GM10266 (cell line): ENCODE measurements at regions not wholly inside any gene's neighbourhood (a gene's known extent, or its start where the extent isn't known, plus 50 kb on each side); places are given as distances from the start of the nearest gene placed in this dataset.

Experiments
- DNase-seq: peaks from one replicate; pipeline ENCODE4 v3.0.0; 2012; ENCODE audit errors: extremely low spot score
- CTCF ChIP-seq: IDR thresholded peaks from 2 replicates; pipeline ENCODE4 v1.5.1; 2012; ENCODE audit warnings: mild to moderate bottlenecking, low read depth; ENCODE audit not compliant: control insufficient read depth, insufficient read depth; ENCODE audit errors: missing control alignments

DNA sequence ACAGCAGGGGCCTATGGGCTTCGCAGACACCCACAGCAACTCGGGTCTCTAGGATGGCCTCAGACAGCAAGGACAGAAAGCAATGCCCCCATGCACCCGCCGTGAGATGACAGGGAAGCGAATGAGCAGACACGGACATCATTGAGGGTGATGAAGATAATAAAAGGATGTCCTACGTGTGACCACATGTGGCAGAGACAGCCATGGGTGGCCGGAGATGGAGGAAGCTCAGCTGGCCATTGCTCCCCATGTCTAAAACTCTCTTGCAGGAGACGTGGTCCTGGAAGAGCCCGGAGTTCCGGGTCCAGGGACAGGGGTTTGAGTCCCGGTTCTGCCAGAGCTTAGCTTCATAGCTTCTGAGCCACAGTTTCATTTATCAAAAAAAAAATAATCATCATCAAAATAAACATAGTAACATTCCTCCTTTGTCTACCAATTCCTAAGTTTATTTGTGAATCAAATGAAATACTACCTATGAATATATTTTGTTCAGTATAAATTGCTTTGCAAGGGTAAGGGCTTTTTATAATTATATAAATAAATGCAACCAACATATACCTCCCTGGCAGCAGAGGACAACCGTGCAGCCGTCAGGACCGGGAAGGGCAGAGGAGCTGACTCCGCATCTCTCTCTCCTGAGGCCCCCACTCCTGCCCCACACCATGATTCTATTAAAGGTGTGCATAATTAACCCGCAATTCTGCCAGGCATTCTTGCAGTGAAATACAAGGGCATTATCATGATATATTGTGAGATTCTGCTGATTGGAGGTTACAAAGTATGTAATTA lies 401.4 kb upstream of the MYT1L start:
- no peak for TF ChIP-seq CTCF
- no peak for DNase-seq

GRCh38 chr2:2731816-2732284 lies 400.8 kb upstream of the MYT1L start:
- DNase-seq = no peak
- TF ChIP-seq CTCF = no peak

GRCh38 chr2:2731101-2731815 lies 400.2 kb upstream of the MYT1L start:
- DNase-seq = no peak
- no peak for TF ChIP-seq CTCF

DNA sequence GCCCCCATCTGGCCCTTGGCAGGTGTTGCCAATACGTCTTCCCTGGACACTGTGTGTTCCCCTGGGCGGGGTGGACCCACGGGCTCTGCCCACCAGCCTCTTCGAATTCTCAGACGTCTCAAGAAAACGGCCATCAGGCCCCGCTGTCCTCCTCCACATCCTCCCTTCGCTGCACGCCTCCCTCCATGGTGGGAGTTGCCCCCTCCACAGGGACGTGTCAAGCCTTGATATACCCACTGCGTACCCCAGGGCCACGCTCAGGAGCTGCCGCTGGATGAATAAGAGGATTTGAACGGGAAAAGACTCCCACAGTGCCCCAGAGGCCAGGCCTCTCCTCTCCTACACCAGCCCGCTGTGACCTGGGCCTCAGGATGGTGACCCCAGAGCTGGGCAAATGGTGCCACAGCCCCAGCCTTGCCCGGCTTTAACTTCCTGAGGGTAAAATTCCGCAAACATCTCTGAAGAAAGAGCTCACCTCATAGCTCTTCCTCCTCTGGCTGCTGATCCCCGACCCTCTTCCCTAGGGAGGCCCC lies 399.3 kb upstream of the MYT1L start:
- TF ChIP-seq CTCF = no peak
- no peak for DNase-seq

DNA sequence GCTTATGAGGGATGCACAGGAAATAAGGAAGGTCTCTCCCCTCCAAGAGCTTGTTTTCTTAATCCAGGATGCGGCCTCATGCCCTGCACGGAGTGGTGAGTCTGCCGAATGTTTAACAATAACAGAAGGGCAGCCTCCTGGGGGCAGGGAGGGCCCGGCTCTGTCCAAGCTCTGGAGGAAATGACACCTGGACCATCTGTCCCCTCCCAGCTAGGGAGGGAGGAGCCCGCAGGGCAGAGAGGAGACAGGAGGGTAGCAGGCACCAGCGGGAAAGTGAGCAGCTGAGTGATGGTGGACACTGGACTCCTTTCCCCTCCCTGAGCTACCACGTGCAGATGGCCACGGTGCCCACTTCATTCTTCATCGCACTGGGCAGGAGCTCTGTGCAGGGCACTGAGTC lies 398.2 kb upstream of the MYT1L start:
- TF ChIP-seq CTCF = no peak
- no peak for DNase-seq

DNA sequence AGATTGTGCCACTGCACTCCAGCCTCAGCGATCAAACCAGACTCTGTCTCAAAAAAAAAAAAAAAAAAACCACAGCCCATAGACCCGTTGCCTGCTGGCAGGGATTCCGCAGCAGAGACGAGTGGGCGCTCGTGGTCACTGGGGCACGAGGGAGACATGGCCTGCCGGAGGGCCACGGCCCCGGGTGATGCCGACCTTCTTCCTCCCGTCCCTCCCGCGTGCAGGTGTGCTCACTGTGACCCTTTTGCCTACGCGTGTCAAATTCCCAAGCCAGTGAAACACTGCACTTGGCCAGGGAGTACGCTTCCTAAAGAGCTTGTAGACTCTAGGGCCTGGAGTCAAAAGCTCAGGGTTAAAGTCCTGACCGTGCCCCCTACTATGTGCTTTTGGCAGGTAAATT lies 397.6 kb upstream of the MYT1L start:
- no peak for DNase-seq
- TF ChIP-seq CTCF = no peak

DNA sequence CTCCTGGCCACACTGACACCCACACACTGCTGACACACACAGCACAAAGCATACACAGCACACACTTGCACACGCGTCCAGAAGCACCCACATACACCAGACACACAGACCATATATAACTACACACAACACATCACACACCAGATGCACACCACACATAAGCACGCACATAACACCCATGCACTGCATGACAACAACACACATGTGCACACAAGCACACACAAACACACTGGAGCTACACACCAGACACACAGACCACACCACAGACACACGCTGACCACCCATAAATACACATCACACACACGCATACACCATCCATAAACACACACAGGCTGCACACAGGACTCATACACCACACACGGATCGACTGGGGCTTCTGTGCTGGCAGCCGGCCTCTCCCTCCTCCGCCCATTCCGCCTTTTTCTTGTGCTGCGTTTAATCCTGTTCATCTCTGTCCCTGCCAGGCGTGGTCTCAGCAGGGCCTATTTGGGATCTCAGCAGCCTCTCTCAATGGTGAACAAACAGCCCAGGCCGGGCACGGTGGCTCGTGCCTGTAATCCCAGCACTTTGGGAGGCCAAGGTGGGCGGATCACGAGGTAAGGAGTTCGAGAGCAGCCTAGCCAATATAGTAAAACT lies 396.9 kb upstream of the MYT1L start:
- no peak for DNase-seq
- TF ChIP-seq CTCF = no peak
